ENCODE measurements at regions not wholly inside any gene's neighbourhood (a gene's known extent, or its start where the extent isn't known, plus 50 kb on each side); places are given as distances from the start of the nearest gene placed in this dataset.

- TF ChIP-seq CTCF (IDR thresholded peaks at IDR 0.05): no peak
- no peak for TF ChIP-seq POLR2AphosphoS5 (IDR thresholded peaks at IDR 0.05)
These were observed 571.4 kb downstream of the RAPGEF2 start for GRCh38 chr4:159674241-159674640.
